ENCODE measurements at regions not wholly inside any gene's neighbourhood (a gene's known extent, or its start where the extent isn't known, plus 50 kb on each side); places are given as distances from the start of the nearest gene placed in this dataset.
"Not testable (repeated sequence)": the region's sequence is repeated elsewhere in the genome, so short reads cannot be mapped to it uniquely, and the experiment has no call there.

DNA sequence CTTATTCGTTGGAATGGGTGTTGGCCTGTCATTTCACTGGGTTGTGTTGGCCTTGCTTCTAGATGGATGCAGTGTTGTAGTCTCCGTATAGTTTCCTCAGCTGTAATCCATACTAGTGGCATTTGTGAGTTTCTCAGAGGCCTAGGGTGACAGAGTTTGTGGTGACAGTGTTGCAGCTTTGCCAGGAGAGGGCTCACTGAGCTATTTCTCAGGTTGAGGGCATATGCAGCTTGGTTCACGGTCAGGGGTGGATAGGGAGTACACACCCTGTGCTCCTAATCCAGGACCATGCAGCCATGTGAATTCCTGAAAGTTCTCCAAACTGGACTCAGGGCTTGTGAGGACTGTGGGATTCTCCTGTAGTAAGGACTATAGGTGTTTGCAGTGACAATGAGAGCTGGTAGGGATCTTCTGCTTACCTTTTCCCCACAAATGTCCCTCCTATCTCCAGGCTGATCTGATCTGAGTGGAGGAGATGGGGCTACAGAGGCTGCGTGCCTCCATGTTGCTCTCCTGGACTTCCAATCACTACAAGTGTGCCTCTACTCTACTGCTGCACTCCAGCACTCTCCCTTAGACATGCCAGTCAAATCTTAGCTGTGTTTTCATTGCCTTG is 229.0 kb downstream of the STK31 start:
- DNase-seq, result peak; percentile 0

DNA sequence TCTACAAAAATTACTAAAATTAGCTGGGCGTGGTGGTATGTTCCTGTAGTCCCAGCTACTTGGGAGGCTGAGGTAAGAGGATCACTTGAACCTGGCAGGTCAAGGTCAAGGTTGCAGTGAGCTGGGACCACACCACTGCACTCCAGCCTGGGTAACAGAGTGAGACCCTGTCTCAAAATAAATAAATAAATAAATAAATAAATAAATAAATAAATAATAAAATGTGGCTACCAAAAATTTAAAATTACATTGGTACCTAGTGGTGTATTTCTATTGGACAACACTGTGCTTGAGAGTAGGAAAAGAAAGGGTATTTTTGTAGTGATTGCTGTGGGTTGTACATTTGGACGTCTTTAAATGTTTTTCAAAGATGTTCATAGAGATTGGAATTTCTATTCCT is 229.7 kb downstream of the STK31 start:
- DNase-seq, result not testable (repeated sequence)

GRCh38 chr7:23941551-23941950 is 231.5 kb downstream of the STK31 start:
- no peak for DNase-seq

- no peak for DNase-seq
Observed at GRCh38 chr7:23942032-23942431, 232.0 kb downstream of the STK31 start.

DNA sequence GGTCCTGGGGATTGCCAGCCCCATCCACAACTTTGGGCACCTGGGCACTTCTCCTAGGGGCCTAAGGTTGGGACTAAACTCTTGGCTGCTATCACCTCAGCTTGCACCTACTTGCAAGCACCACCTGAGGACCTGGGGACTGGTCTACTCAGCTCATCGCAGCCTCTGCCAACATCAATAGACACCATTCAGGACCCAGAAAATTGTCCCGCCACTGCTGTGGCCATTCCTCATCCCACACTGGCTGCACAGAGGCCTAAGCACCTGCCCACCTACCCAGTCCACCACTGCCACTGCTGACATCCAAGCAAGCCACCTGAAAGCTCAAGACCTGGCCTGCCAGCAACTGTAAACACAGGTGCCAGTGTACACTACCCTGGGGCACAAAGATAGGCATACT is 234.1 kb downstream of the STK31 start:
- DNase-seq, result no peak

- DNase-seq, result no peak
Observed at GRCh38 chr7:23945472-23945871, 235.5 kb downstream of the STK31 start.

GRCh38 chr7:23955145-23955544 is 245.1 kb downstream of the STK31 start:
- no peak for DNase-seq

- DNase-seq, result no peak
Observed at GRCh38 chr7:23955600-23956149, 245.7 kb downstream of the STK31 start.

DNA sequence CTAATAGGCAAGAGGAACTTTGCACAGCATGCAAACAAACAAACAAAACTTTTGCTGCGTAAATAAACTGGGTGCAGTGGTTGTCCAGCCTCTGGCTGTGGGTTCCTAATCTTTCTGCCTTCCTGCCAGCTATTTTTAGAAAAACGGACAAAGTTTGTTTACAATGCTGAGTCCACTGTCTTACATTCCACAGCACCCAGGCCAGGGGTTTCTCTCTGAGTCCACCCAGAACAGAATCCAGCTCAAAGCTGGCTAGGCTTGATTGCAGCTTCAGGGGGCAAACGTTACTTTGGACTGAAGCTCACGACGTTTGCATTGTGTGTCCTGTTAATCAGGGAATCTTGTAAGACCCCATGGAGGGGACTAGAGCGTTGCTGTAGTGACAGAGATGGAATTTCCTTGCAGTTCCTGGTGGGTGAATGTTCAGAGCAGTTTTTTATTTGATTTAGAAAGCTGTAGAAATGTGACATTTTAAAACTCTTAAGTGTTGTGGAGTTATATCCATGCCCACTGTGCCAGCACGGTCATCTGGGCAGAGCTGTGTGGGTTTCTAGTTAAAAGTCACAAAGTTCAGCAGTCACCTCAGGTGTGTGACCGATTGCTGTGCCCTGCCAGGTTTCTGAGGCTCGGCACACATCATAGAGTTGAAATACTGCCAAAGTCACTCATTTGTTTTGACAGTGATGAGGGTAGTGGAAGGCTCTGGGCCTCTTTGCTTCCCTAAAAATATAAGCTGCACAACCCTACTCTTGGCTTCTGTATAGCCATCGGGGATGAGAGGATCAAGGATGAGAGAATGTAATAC is 247.0 kb downstream of the STK31 start:
- DNase-seq, result no peak

- DNase-seq, result no peak
Observed at GRCh38 chr7:23959821-23960220, 249.8 kb downstream of the STK31 start.

- no peak for DNase-seq
Observed at GRCh38 chr7:23960361-23960760, 250.3 kb downstream of the STK31 start.

GRCh38 chr7:23963461-23964165 is 253.6 kb downstream of the STK31 start:
- no peak for DNase-seq

GRCh38 chr7:23964715-23965114 is 254.7 kb downstream of the STK31 start:
- DNase-seq, result no peak

DNA sequence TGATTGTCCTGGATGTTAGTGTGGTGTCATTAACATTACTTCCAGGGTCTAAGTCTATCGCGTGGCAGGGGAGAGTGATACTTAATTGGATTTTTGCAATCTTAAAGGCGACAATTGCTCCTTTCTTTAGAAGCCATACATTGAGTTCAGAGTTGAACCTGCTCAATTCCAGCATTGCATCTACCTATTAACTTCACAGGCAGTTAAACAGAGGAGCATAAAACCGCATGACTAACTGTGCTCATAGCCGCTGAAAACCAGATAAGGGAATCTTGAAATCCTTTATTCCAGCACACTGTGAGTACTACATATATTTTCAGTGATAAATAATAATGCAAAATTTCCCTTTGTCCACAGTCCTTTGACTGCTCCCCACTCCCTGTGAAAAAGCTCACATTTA is 255.3 kb downstream of the STK31 start:
- no peak for DNase-seq

DNA sequence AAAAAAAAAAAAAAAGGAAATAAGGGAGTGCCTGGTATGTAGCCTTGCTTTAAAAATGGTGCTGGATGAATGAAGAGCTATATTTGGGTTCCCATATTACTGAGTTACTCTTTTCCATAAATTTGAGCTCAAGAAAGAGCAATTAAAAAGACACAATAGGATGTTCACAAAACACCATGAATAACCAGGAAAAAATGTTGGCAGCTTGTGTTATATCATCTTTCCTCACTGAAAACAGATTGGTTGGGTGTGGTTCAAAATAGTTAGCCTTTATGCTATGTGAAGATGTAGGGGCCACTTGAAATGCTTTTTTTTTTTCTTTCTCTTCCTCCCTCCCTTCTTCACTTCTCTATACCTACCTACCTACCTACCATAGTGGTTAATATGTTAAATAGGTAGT is 256.9 kb downstream of the STK31 start:
- DNase-seq, result no peak

DNA sequence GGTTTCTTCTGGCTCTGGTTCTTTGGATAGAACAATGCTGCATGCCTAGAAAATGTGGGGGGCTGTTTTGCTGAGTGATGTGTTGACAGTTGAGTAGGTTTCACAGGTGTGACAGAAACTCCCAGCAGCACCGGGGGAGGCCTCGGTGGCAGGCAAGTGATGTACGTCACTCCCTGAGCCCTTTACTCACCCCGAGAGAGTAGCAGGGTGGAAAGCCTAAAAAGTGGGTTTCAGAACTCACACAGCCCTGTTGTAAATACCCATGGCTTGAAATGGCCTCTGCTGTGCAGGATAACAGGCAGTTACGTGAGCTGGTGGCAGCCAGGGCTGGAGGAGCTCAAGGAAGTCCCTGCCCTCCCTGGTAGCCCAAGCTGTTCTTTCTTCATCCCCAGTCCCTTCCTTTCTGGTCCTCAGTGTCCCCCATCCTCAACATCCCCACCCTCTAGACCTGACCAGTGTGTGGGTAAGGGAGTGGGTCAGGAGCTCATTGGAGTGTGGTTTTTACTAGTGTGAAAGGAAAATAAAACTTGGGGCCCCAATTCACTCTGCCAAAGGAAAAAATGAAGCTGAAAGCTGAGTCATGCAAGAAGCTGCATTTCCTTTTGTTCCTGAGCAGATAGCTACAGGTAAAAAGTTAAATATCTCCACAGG is 258.1 kb downstream of the STK31 start:
- no peak for DNase-seq

DNA sequence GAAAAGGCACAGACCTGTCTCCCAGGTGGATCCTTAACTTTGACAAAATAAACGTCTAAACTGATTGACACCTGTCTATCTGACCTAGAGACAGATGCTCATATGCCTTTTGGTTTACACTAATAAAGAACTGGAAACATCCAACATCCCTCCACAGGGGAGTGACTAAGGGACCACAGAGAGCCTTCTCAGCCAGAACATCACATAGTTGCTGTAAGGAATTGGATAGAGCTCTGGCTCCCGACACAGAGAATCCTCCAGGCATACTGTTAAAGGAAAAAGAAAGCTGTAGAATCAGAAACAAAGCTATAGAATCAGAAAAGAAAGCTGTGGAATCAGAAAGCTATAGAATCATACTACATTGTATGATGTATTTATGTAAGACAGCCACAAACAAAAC is 258.8 kb downstream of the STK31 start:
- DNase-seq, result no peak

DNA sequence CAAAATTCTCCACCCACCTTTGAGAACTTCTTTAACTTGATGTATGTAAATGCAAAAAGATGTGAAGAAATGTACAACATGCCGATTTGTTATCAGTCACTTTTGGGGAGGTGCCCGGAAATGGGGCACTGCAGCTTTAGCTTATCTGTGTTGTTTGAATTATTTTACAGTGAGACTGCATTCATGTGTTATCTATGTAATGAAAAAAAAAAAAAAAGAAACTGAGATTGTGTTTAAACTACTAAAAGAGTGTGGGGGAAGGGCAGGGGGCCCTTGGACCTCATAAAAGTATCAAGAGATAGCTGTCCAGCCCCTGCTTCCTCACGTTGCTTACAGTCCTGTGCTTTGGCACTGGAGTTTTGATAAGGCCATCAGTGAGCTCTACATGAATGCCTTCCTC is 259.4 kb downstream of the STK31 start:
- DNase-seq, result no peak

DNA sequence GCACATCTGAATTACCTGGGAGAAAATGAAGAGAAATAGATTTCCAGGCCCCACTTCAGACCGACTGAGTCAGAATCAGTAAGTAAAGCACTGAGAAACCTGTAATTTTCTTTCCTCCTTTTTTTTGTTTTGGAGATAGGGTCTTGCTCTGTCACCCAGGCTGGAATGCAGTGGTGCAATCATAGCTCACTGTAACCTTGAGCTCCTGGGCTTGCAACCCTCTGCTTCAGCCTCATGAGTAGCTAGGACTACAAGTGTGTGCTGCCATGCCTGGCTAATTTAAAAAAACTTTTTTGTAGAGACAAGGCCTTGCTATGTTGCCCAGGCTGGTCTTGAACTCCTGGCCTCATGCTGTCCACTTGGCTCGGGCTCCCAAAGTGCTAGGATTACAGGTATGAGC is 260.2 kb downstream of the STK31 start:
- no peak for DNase-seq

- no peak for DNase-seq
Observed at GRCh38 chr7:23971031-23971430, 261.0 kb downstream of the STK31 start.

- DNase-seq, result no peak
Observed at GRCh38 chr7:23972057-23972456, 262.0 kb downstream of the STK31 start.

- DNase-seq, result no peak
Observed at GRCh38 chr7:23973264-23973663, 263.2 kb downstream of the STK31 start.

- DNase-seq, result no peak
Observed at GRCh38 chr7:23980081-23980480, 270.1 kb downstream of the STK31 start.
